ENCODE measurements at regions not wholly inside any gene's neighbourhood (a gene's known extent, or its start where the extent isn't known, plus 50 kb on each side); places are given as distances from the start of the nearest gene placed in this dataset.

GRCh38 chr12:71262466-71262865 is 104.7 kb upstream of the TSPAN8 start:
- Mint-ChIP-seq H3K9me3 (ENCODE audit: low read depth) (peaks cover 9% of the 10 kb centered on the region), H3K4me1 (ENCODE audit: low read depth) (peaks cover 4% of the 10 kb centered on the region), H3K27ac (no peak overlapping the region), H3K27me3 (no peaks in the 10 kb centered on the region), H3K36me3 (ENCODE audit: insufficient read depth) (no peaks in the 10 kb centered on the region), H3K4me3 (ENCODE audit: low read depth) (no peak overlapping the region)
- no peak for TF ChIP-seq CTCF (IDR thresholded peaks at IDR 0.05; ENCODE audit: unreplicated experiment)
- no peak for DNase-seq (ENCODE audit: low spot score, unreplicated experiment)

GRCh38 chr12:71252473-71252872 is 94.7 kb upstream of the TSPAN8 start:
- H3K36me3 Mint-ChIP-seq (ENCODE audit: insufficient read depth): peaks cover 2% of the 10 kb centered on the region
- H3K9me3 Mint-ChIP-seq (ENCODE audit: low read depth): peaks cover 37% of the 10 kb centered on the region
- H3K27me3 Mint-ChIP-seq: no peaks in the 10 kb centered on the region
- no peak overlapping the region for H3K27ac Mint-ChIP-seq
- no peak for DNase-seq (ENCODE audit: low spot score, unreplicated experiment)
- H3K4me1 Mint-ChIP-seq (ENCODE audit: low read depth): no peaks in the 10 kb centered on the region
- TF ChIP-seq CTCF (IDR thresholded peaks at IDR 0.05; ENCODE audit: unreplicated experiment): no peak
- H3K4me3 Mint-ChIP-seq (ENCODE audit: low read depth): no peak overlapping the region

- no peak for TF ChIP-seq CTCF (IDR thresholded peaks at IDR 0.05; ENCODE audit: unreplicated experiment)
- Mint-ChIP-seq H3K27me3 (no peaks in the 10 kb centered on the region), H3K4me1 (ENCODE audit: low read depth) (no peaks in the 10 kb centered on the region), H3K9me3 (ENCODE audit: low read depth) (peaks cover 35% of the 10 kb centered on the region), H3K27ac (no peak overlapping the region), H3K4me3 (ENCODE audit: low read depth) (no peak overlapping the region), H3K36me3 (ENCODE audit: insufficient read depth) (peaks cover 2% of the 10 kb centered on the region)
- DNase-seq (ENCODE audit: low spot score, unreplicated experiment): no peak
Measured at GRCh38 chr12:71250166-71250565, 92.4 kb upstream of the TSPAN8 start.

- Mint-ChIP-seq H3K36me3 (ENCODE audit: insufficient read depth) (no peaks in the 10 kb centered on the region), H3K27ac (no peak overlapping the region), H3K27me3 (no peaks in the 10 kb centered on the region), H3K4me3 (ENCODE audit: low read depth) (no peak overlapping the region), H3K4me1 (ENCODE audit: low read depth) (no peaks in the 10 kb centered on the region), H3K9me3 (ENCODE audit: low read depth) (peaks cover 11% of the 10 kb centered on the region)
- no peak for TF ChIP-seq CTCF (IDR thresholded peaks at IDR 0.05; ENCODE audit: unreplicated experiment)
- no peak for DNase-seq (ENCODE audit: low spot score, unreplicated experiment)
Measured at GRCh38 chr12:71243370-71243769, 85.6 kb upstream of the TSPAN8 start.

GRCh38 chr12:71242511-71242910 is 84.7 kb upstream of the TSPAN8 start:
- Mint-ChIP-seq H3K27me3 (no peaks in the 10 kb centered on the region), H3K4me3 (ENCODE audit: low read depth) (no peak overlapping the region), H3K4me1 (ENCODE audit: low read depth) (no peaks in the 10 kb centered on the region), H3K36me3 (ENCODE audit: insufficient read depth) (no peaks in the 10 kb centered on the region), H3K27ac (no peak overlapping the region), H3K9me3 (ENCODE audit: low read depth) (peaks cover 7% of the 10 kb centered on the region)
- DNase-seq (ENCODE audit: low spot score, unreplicated experiment): no peak
- no peak for TF ChIP-seq CTCF (IDR thresholded peaks at IDR 0.05; ENCODE audit: unreplicated experiment)

Data from progenitor cell of endocrine pancreas (in vitro differentiated cells).